ENCODE measurements at regions not wholly inside any gene's neighbourhood (a gene's known extent, or its start where the extent isn't known, plus 50 kb on each side); places are given as distances from the start of the nearest gene placed in this dataset.

DNA sequence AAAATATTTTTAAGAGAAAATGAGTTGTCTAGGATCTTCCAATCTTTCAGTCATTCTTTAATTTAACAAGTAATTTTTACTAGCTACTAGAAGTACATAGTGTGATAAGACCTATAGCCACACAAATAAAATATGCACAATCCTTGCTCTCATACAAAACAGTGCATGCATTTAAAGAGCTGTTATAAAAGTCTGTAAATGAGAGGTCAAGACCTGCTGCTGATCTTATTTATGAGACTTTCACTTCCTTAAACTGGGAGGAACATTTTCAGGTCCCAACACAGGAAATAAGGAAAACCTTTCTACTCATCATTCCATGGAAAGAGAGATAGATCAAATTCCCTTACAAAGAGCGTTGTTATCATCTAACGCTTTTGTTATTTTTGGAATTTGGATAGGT, 54.2 kb upstream of the PAM start:
- Histone ChIP-seq H3K4me1 (ENCODE audit: control insufficient read depth in 5 of 5, insufficient read depth in 5 of 5, low read length in 5 of 5) (no peaks in the 10 kb centered on the region), H3K9me3 (ENCODE audit: control insufficient read depth in 4 of 4, insufficient read depth in 3 of 4, low read length in 3 of 4) (peaks cover 0 to 1% (median 0%) of the 10 kb centered on the region in 4 donors), H3K9ac (ENCODE audit: insufficient read depth in 1 of 2, low read length in 2 of 2) (no peak overlapping the region), H3K4me3 (no peak overlapping the region), H3K27ac (ENCODE audit: low read depth in 1 of 2, low read length in 1 of 2) (no peak overlapping the region), H3K36me3 (ENCODE audit: control insufficient read depth in 4 of 4, insufficient read depth in 4 of 4, low read length in 4 of 4) (no peaks in the 10 kb centered on the region), H3K27me3 (ENCODE audit: control insufficient read depth in 3 of 3, insufficient read depth in 3 of 3, low read length in 2 of 3) (no peaks in the 10 kb centered on the region)
- no peak for ATAC-seq (ENCODE audit: insufficient read depth, low FRiP score)
- 60 to 79% methylated on average over 2 of the region's 2 CpGs for WGBS, 2 donors
- DNase-seq, result no peak
- TF ChIP-seq, protein P1, sequence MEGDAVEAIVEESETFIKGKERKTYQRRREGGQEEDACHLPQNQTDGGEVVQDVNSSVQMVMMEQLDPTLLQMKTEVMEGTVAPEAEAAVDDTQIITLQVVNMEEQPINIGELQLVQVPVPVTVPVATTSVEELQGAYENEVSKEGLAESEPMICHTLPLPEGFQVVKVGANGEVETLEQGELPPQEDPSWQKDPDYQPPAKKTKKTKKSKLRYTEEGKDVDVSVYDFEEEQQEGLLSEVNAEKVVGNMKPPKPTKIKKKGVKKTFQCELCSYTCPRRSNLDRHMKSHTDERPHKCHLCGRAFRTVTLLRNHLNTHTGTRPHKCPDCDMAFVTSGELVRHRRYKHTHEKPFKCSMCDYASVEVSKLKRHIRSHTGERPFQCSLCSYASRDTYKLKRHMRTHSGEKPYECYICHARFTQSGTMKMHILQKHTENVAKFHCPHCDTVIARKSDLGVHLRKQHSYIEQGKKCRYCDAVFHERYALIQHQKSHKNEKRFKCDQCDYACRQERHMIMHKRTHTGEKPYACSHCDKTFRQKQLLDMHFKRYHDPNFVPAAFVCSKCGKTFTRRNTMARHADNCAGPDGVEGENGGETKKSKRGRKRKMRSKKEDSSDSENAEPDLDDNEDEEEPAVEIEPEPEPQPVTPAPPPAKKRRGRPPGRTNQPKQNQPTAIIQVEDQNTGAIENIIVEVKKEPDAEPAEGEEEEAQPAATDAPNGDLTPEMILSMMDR (IDR thresholded peaks at IDR 0.05; ENCODE audit: control extremely low read depth, extremely low read depth), result no peak

DNA sequence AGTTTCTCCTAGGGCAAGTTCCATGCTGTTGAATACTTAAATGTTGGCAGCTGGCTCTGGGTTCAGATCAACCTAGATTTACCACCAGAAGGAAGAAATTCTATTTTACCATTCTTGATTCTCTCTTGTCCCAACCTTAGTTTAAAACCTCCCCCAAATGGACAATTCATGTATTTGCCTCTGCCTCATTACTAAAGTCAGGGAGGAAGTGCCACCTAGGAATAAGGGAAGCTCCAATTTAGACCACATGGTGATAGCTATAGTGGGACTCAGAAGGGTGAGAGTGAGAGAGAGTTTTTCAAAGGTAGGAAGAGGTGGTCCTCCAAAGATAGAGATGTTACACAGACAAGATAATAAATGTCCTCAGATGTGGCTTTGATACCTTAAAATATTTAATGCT, 53.4 kb upstream of the PAM start:
- no peak overlapping the region for H3K9ac ChIP-seq (ENCODE audit: insufficient read depth in 1 of 2, low read length in 2 of 2)
- no peak for ATAC-seq (ENCODE audit: insufficient read depth, low FRiP score)
- TF ChIP-seq, protein P1 (IDR thresholded peaks at IDR 0.05; ENCODE audit: control extremely low read depth, extremely low read depth), result no peak

More for the DNA sequence above, 53.4 kb upstream of the PAM start:
- no peak for DNase-seq
- no peaks in the 10 kb centered on the region for H3K27me3 ChIP-seq (ENCODE audit: control insufficient read depth in 3 of 3, insufficient read depth in 3 of 3, low read length in 2 of 3)
- H3K4me1 ChIP-seq (ENCODE audit: control insufficient read depth in 5 of 5, insufficient read depth in 5 of 5, low read length in 5 of 5), result no peaks in the 10 kb centered on the region
- no peaks in the 10 kb centered on the region for H3K36me3 ChIP-seq (ENCODE audit: control insufficient read depth in 4 of 4, insufficient read depth in 4 of 4, low read length in 4 of 4)
- H3K9me3 ChIP-seq (ENCODE audit: control insufficient read depth in 4 of 4, insufficient read depth in 3 of 4, low read length in 3 of 4), result peaks cover 0 to 1% (median 0%) of the 10 kb centered on the region in 4 donors
- H3K27ac ChIP-seq (ENCODE audit: low read depth in 1 of 2, low read length in 1 of 2), result no peak overlapping the region
- H3K4me3 ChIP-seq, result no peak overlapping the region
